GM13977 (cell line): ENCODE measurements at regions not wholly inside any gene's neighbourhood (a gene's known extent, or its start where the extent isn't known, plus 50 kb on each side); places are given as distances from the start of the nearest gene placed in this dataset.
A peak's percentile ranks its signal among the peaks of the same experiment; 100 is the strongest.

ENCODE experiments used
- DNase-seq: peaks from one replicate; pipeline ENCODE4 v3.0.0; 2012; ENCODE audit warnings: low spot score
- in situ Hi-C: fragments of 300-500 bp; cut with MboI; formaldehyde crosslinking; loops from one replicate; pipeline ENCODE4 v1.12.0; 2022; ENCODE audit warnings: low sequenced_read_pairs, low pct_unique_long_range_greater_than_20kb, mixed read lengths, inconsistent platforms; ENCODE audit not compliant: unreplicated experiment
- TF ChIP-seq, protein P1 (sequence below): IDR thresholded peaks from 2 replicates; pipeline ENCODE4 v1.5.1; 2012; ENCODE audit warnings: mild to moderate bottlenecking, control low read depth; ENCODE audit not compliant: insufficient read depth; ENCODE audit errors: extremely low read depth, missing control alignments

DNA sequence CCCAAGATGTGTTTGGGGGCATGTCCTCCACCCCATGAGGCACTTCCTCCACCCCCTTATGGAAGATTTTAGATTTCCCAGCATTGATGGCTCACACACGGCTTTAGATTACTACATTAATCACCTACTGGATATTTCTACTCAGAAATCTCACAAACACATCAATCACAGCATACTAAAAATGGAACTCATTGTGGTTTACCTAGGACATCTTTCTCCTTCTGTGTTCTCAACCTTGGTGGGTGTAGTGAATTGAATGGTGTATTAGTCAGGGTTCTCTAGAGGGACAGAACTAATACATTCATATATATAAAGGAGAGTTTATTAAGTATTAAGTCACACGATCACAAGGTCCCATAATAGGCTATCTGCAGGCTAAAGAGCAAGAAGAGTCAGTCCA lies 82.1 kb upstream of the CYRIA start:
- TF ChIP-seq, protein P1, sequence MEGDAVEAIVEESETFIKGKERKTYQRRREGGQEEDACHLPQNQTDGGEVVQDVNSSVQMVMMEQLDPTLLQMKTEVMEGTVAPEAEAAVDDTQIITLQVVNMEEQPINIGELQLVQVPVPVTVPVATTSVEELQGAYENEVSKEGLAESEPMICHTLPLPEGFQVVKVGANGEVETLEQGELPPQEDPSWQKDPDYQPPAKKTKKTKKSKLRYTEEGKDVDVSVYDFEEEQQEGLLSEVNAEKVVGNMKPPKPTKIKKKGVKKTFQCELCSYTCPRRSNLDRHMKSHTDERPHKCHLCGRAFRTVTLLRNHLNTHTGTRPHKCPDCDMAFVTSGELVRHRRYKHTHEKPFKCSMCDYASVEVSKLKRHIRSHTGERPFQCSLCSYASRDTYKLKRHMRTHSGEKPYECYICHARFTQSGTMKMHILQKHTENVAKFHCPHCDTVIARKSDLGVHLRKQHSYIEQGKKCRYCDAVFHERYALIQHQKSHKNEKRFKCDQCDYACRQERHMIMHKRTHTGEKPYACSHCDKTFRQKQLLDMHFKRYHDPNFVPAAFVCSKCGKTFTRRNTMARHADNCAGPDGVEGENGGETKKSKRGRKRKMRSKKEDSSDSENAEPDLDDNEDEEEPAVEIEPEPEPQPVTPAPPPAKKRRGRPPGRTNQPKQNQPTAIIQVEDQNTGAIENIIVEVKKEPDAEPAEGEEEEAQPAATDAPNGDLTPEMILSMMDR, result no peak
- in situ Hi-C loops, result loop anchor here (10.0 kb wide), 1 partner anchor 133 kb away; no protein-coding TSS in a partner anchor
- DNase-seq, result peak; percentile 14

DNA sequence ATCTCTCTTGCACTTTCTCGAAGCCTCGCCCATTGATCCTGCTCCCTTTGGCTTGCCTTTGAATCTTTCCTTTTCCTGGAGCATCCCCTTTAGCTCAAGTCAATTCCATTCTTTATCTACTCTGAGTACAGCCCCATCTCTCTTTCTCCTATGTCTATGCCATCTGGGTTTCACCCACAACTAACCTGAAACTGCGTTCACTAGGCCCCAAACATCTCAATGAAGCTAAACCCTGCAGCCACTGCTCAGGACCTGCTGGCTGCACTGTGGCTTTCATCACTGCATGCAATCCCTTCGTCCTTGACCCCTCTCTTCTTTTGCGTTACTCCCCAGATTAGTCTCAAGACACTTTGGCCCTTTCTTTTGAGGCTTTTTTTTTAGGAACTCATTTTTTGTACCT lies 81.6 kb upstream of the CYRIA start:
- DNase-seq, result no peak
- in situ Hi-C loops, result loop anchor here (10.0 kb wide), 1 partner anchor 132 kb away; no protein-coding TSS in a partner anchor
- TF ChIP-seq, protein P1, result no peak

DNA sequence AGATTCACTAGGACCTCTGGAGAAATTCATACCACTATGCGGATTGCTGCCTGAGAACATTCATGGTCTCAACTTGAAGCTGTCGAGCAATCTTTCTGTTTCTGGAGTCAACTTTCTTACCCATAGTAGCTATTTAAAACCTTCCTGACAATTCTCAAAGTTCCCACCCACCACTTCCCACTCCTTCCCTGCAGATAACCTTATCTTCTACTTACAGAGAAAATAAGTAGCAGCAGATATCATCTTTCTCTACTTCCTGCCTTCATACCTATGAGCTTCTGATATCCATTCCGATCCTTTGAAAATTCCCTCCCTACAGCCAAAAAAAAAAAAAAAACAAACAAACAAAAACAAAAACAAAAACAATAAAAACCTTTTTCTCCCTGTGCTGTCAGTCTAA lies 81.2 kb upstream of the CYRIA start:
- in situ Hi-C loops, result loop anchor here (10.0 kb wide), 1 partner anchor 132 kb away; no protein-coding TSS in a partner anchor
- DNase-seq, result no peak
- TF ChIP-seq, protein P1, result no peak

DNA sequence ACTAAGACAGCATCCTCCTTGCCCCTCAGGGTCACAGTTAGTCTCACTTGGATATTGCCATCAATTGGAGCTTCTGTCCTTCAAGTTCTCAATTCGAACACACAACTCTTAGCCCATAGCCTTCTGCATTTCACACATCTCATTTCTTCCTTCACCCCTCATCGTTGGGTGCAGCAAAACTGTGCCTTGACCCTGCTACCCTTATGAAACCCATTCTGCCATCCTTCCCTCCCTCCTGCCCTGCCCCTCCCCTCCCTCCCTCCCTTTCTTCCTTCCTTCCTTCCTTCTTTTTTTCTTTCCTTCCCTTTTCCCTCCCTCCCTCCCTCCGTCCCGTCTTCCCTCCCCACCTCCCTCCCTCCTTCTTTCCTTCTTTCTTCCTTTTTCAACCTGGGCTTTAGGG lies 80.7 kb upstream of the CYRIA start:
- TF ChIP-seq, protein P1, result no peak
- DNase-seq, result no peak
- in situ Hi-C loops, result loop anchor here (10.0 kb wide), 1 partner anchor 132 kb away; no protein-coding TSS in a partner anchor

DNA sequence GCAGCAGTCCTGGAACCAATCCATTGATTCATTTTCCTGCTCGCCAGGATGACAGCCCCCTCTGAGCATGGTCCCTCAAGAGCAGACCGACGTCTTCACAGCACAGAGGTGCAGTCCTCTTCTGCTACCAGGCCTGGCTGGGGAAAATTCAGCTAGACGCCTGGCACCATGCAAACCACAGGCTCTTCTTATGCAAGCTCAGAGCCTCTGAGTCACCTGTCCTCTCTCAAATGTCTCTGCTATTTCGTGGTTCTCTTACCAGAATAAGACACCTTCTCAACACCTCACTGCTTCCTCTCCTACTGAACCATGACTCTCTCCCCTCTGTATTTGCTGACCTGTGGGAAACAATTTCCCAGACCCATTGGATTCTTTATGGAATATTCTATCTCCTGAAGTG lies 79.8 kb upstream of the CYRIA start:
- DNase-seq, result no peak
- in situ Hi-C loops, result loop anchor here (10.0 kb wide), 1 partner anchor 131 kb away; no protein-coding TSS in a partner anchor
- TF ChIP-seq, protein P1, result no peak

DNA sequence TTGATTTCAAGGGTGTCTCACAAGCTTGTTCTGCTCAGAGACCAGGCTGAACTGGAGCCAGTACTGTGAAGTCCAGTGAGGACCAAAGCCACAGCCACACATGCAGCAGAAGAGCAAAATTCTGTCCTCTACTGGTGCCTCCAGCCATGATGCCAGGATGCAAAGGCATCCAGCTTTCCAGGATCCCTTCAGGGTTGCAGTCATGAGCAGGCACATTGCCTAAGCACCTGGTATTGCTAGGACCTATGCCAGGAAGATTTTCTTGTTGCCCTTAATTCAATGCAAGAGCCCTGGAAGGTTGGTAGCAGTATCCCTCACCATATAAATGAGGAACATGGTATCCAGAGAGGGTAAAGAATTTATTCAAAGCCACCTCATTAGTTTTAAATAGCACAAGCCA lies 78.9 kb upstream of the CYRIA start:
- in situ Hi-C loops, result loop anchor here (10.0 kb wide), 1 partner anchor 130 kb away; no protein-coding TSS in a partner anchor
- TF ChIP-seq, protein P1, result no peak
- DNase-seq, result no peak
